ENCODE measurements at regions not wholly inside any gene's neighbourhood (a gene's known extent, or its start where the extent isn't known, plus 50 kb on each side); places are given as distances from the start of the nearest gene placed in this dataset.

GRCh38 chr4:170198747-170199146 is 109.0 kb upstream of the AADAT start:
- no peak for TF ChIP-seq CTCF (IDR thresholded peaks at IDR 0.05)
- no peak for TF ChIP-seq POLR2A (IDR thresholded peaks at IDR 0.05)

All from testis (tissue), 2 donors.